Nephron (organoid): ENCODE measurements at regions not wholly inside any gene's neighbourhood (a gene's known extent, or its start where the extent isn't known, plus 50 kb on each side); places are given as distances from the start of the nearest gene placed in this dataset.

Experiments
- H3K27ac Mint-ChIP-seq, 3 experiments: 2 replicates each; pipeline ENCODE4 v1.8.0; 2020; ENCODE audit warnings: mixed read lengths in 3 of 3, mild to moderate bottlenecking in 2 of 3, moderate library complexity in 1 of 3
- H3K27me3 Mint-ChIP-seq: 2 replicates; pipeline ENCODE4 v1.8.0; 2021; ENCODE audit warnings: low read depth, mild to moderate bottlenecking, moderate library complexity, mixed read lengths
- H3K36me3 Mint-ChIP-seq: 2 replicates; pipeline ENCODE4 v1.8.0; 2020; ENCODE audit warnings: low read depth, mixed read lengths
- H3K4me1 Mint-ChIP-seq: 2 replicates; pipeline ENCODE4 v1.8.0; 2020; ENCODE audit warnings: mixed read lengths
- H3K4me3 Mint-ChIP-seq, 3 experiments: 2 replicates each; pipeline ENCODE4 v1.8.0; 2020; ENCODE audit warnings: mild to moderate bottlenecking in 3 of 3, mixed read lengths in 3 of 3, moderate library complexity in 2 of 3
- H3K9me3 Mint-ChIP-seq: 2 replicates; pipeline ENCODE4 v1.8.0; 2020; ENCODE audit warnings: mixed read lengths
- CTCF ChIP-seq, 3 experiments: fragments of 200-600 bp; sonication (generic); IDR thresholded peaks; one replicate each; pipeline ENCODE4 v1.5.0; 2021; ENCODE audit warnings: antibody characterized with exemption in 3 of 3; ENCODE audit not compliant: unreplicated experiment in 3 of 3

- H3K36me3 Mint-ChIP-seq, result no peaks in the 10 kb centered on the region
- H3K9me3 Mint-ChIP-seq, result peaks cover 3% of the 10 kb centered on the region
- peaks cover 5% of the 10 kb centered on the region for H3K27me3 Mint-ChIP-seq
- no peaks in the 10 kb centered on the region for H3K4me1 Mint-ChIP-seq
- H3K4me3 Mint-ChIP-seq, result no peak overlapping the region
- no peak overlapping the region for H3K27ac Mint-ChIP-seq
- no peak for TF ChIP-seq CTCF (IDR thresholded peaks at IDR 0.05; ENCODE audit: unreplicated experiment in 3 of 3)
These were observed 52.5 kb upstream of the FBXO28 start for GRCh38 chr1:224061436-224061835.

- Mint-ChIP-seq H3K4me1 (no peaks in the 10 kb centered on the region), H3K4me3 (no peak overlapping the region), H3K27me3 (peaks cover 5% of the 10 kb centered on the region), H3K27ac (no peak overlapping the region), H3K9me3 (peaks cover 3% of the 10 kb centered on the region), H3K36me3 (no peaks in the 10 kb centered on the region)
- TF ChIP-seq CTCF (IDR thresholded peaks at IDR 0.05; ENCODE audit: unreplicated experiment in 3 of 3), result no peak
These were observed 53.9 kb upstream of the FBXO28 start for GRCh38 chr1:224059897-224060427.

GRCh38 chr1:224058303-224058702, 55.6 kb upstream of the FBXO28 start:
- Mint-ChIP-seq H3K36me3 (no peaks in the 10 kb centered on the region), H3K27me3 (peaks cover 6% of the 10 kb centered on the region), H3K27ac (no peak overlapping the region), H3K4me1 (no peaks in the 10 kb centered on the region), H3K4me3 (no peak overlapping the region), H3K9me3 (peaks cover 3% of the 10 kb centered on the region)
- no peak for TF ChIP-seq CTCF (IDR thresholded peaks at IDR 0.05; ENCODE audit: unreplicated experiment in 3 of 3)

- no peak overlapping the region for H3K4me3 Mint-ChIP-seq
- peak overlapping the region in 1 of 3 experiments; percentile 2 for H3K27ac Mint-ChIP-seq
- H3K36me3 Mint-ChIP-seq, result no peaks in the 10 kb centered on the region
- H3K27me3 Mint-ChIP-seq, result peaks cover 8% of the 10 kb centered on the region
- TF ChIP-seq CTCF (IDR thresholded peaks at IDR 0.05; ENCODE audit: unreplicated experiment in 3 of 3), result no peak
- no peaks in the 10 kb centered on the region for H3K4me1 Mint-ChIP-seq
- H3K9me3 Mint-ChIP-seq, result peaks cover 3% of the 10 kb centered on the region
These were observed 56.3 kb upstream of the FBXO28 start for GRCh38 chr1:224057461-224058199.

- TF ChIP-seq CTCF (IDR thresholded peaks at IDR 0.05; ENCODE audit: unreplicated experiment in 3 of 3), result no peak
- peaks cover 4% of the 10 kb centered on the region for H3K27me3 Mint-ChIP-seq
- H3K4me3 Mint-ChIP-seq, result no peak overlapping the region
- H3K4me1 Mint-ChIP-seq, result no peaks in the 10 kb centered on the region
- H3K9me3 Mint-ChIP-seq, result peaks cover 3% of the 10 kb centered on the region
- no peak overlapping the region for H3K27ac Mint-ChIP-seq
- no peaks in the 10 kb centered on the region for H3K36me3 Mint-ChIP-seq
These were observed 59.3 kb upstream of the FBXO28 start for GRCh38 chr1:224054611-224055010.

GRCh38 chr1:224054012-224054411, 59.9 kb upstream of the FBXO28 start:
- H3K27ac Mint-ChIP-seq, result no peak overlapping the region
- peaks cover 2% of the 10 kb centered on the region for H3K9me3 Mint-ChIP-seq
- H3K4me1 Mint-ChIP-seq, result no peaks in the 10 kb centered on the region
- peaks cover 4% of the 10 kb centered on the region for H3K27me3 Mint-ChIP-seq
- H3K36me3 Mint-ChIP-seq, result no peaks in the 10 kb centered on the region
- H3K4me3 Mint-ChIP-seq, result no peak overlapping the region
- TF ChIP-seq CTCF (IDR thresholded peaks at IDR 0.05; ENCODE audit: unreplicated experiment in 3 of 3), result no peak
